Endothelial cell of umbilical vein (primary cell): ENCODE measurements at regions not wholly inside any gene's neighbourhood (a gene's known extent, or its start where the extent isn't known, plus 50 kb on each side); places are given as distances from the start of the nearest gene placed in this dataset.

Experiments
- BruUV-seq: library from RNA; stranded (reverse); fragments of 400-500 nt; replicated peaks from 2 replicates; lab custom pipeline; 2021; lab: Mats Ljungman, UMichigan
- CTCF ChIA-PET: fragments of 300-600, 350-600 bp; sonication (Branson Sonifier 250); formaldehyde crosslinking; loops from one replicate; lab custom pipeline; 2021; ENCODE audit warnings: antibody characterized with exemption, inconsistent platforms; lab: Charles Lee
- POLR2A ChIA-PET: fragments of 300-600, 350-600 bp; sonication (Branson Sonifier 250); formaldehyde crosslinking; loops from one replicate; lab custom pipeline; 2021; ENCODE audit warnings: antibody characterized with exemption, inconsistent platforms; lab: Charles Lee
- DNase-seq: peaks from one replicate; pipeline ENCODE4 v3.0.0-alpha.2; 2011; ENCODE audit warnings: low read depth, low spot score
- FAIRE-seq: peaks from 2 replicates; lab custom pipeline; 2011; peaks lifted over from hg19 to GRCh38; lab: Jason Lieb, UNC
- H2AFZ ChIP-seq: 2 replicates; pipeline ENCODE4 v1.6.0; 2012; ENCODE audit warnings: low read depth, low read length, control low read depth, inconsistent platforms
- H3K27ac ChIP-seq: 2 replicates; pipeline ENCODE4 v1.5.1; 2011; ENCODE audit warnings: low read depth, mild to moderate bottlenecking, control low read depth, low read length, moderate library complexity; ENCODE audit not compliant: insufficient read depth
- H3K27me3 ChIP-seq, 2 experiments: 2 replicates each; pipeline versions ENCODE4 v1.6.0 to v1.6.1; 2011; ENCODE audit warnings: low read length in 2 of 2, mixed read lengths in 1 of 2; ENCODE audit not compliant: control insufficient read depth in 2 of 2, insufficient read depth in 2 of 2
- H3K36me3 ChIP-seq, 2 experiments: 2 replicates in 1 of 2; 3 replicates in 1 of 2; pipeline ENCODE4 v1.5.1; 2011; ENCODE audit warnings: low read length in 2 of 2, mild to moderate bottlenecking in 1 of 2, moderate library complexity in 1 of 2; ENCODE audit not compliant: control insufficient read depth in 2 of 2, insufficient read depth in 2 of 2; ENCODE audit errors: extremely low read depth in 1 of 2
- H3K4me1 ChIP-seq: 3 replicates; pipeline ENCODE4 v1.5.1; 2011; ENCODE audit warnings: mild to moderate bottlenecking, low read length; ENCODE audit not compliant: control insufficient read depth, insufficient read depth; ENCODE audit errors: extremely low read depth
- H3K4me2 ChIP-seq: 2 replicates; pipeline ENCODE4 v1.6.1; 2011; ENCODE audit warnings: low read length, control low read depth, mixed read lengths; ENCODE audit not compliant: insufficient read depth
- H3K4me3 ChIP-seq, 3 experiments: fragments of 200-600 bp in 1 of 3; sonication (generic), shearing (Covaris generic) in 1 of 3; replicated peaks in 1 of 3; 2 replicates each; pipeline ENCODE4 v1.5.1; 2011 to 2016; ENCODE audit warnings: control low read depth in 3 of 3, low read length in 3 of 3, mild to moderate bottlenecking in 2 of 3, inconsistent platforms in 1 of 3, low read depth in 1 of 3, moderate library complexity in 1 of 3; ENCODE audit not compliant: insufficient read depth in 1 of 3
- H3K79me2 ChIP-seq: 2 replicates; pipeline ENCODE4 v1.6.0; 2012; ENCODE audit warnings: low read length, inconsistent platforms; ENCODE audit not compliant: control insufficient read depth, insufficient read depth
- H3K9ac ChIP-seq: replicated peaks from 2 replicates; pipeline ENCODE3; 2011; ENCODE audit warnings: low read length, control low read depth; ENCODE audit not compliant: insufficient read depth; ENCODE audit errors: extremely low read depth
- H3K9me1 ChIP-seq: replicated peaks from 3 replicates; pipeline ENCODE4 v1.6.0; 2011; ENCODE audit warnings: mild to moderate bottlenecking, low read length; ENCODE audit not compliant: control insufficient read depth, insufficient read depth; ENCODE audit errors: extremely low read depth
- H3K9me3 ChIP-seq: replicated peaks from 2 replicates; pipeline ENCODE4 v1.5.1; 2012; ENCODE audit warnings: low read length, inconsistent platforms; ENCODE audit not compliant: control insufficient read depth, insufficient read depth
- H4K20me1 ChIP-seq: replicated peaks from 2 replicates; pipeline ENCODE3; 2011; ENCODE audit warnings: mild to moderate bottlenecking, low read length; ENCODE audit not compliant: control insufficient read depth, insufficient read depth; ENCODE audit errors: extremely low read depth
- EZH2 ChIP-seq: IDR thresholded peaks from 2 replicates; pipeline ENCODE4 v1.6.1; 2012; ENCODE audit warnings: borderline replicate concordance, low read depth, mild to moderate bottlenecking, moderate library complexity, low read length, inconsistent platforms; ENCODE audit not compliant: severe bottlenecking
- FOS ChIP-seq: IDR thresholded peaks from 2 replicates; pipeline ENCODE4 v1.6.1; 2011; ENCODE audit warnings: mild to moderate bottlenecking, low read length, moderate library complexity, borderline replicate concordance; ENCODE audit not compliant: insufficient read depth
- GATA2 ChIP-seq: IDR thresholded peaks from 2 replicates; pipeline ENCODE4 v1.7.0; 2011; ENCODE audit warnings: low read depth, mild to moderate bottlenecking, moderate library complexity, mixed read lengths, low read length; ENCODE audit not compliant: insufficient read length, insufficient read depth
- JUN ChIP-seq: IDR thresholded peaks from 2 replicates; pipeline ENCODE4 v1.6.1; 2011; ENCODE audit warnings: borderline replicate concordance, low read depth; ENCODE audit not compliant: insufficient read length, insufficient read depth
- MAX ChIP-seq: IDR thresholded peaks from 2 replicates; pipeline ENCODE4 v1.6.1; 2011; ENCODE audit not compliant: insufficient read depth, insufficient read length
- MYC ChIP-seq: IDR thresholded peaks from one replicate; pipeline ENCODE4 v1.6.1; 2011; ENCODE audit warnings: mild to moderate bottlenecking, low read depth, low read length
- POLR2A ChIP-seq: IDR thresholded peaks from 2 replicates; pipeline ENCODE4 v1.6.1; 2012; ENCODE audit warnings: low read depth, mild to moderate bottlenecking, control low read depth, low read length
- POLR2AphosphoS5 ChIP-seq: IDR thresholded peaks from 2 replicates; pipeline ENCODE4 v1.6.1; 2012; ENCODE audit warnings: low read depth, mild to moderate bottlenecking, control low read depth, low read length, moderate library complexity; ENCODE audit not compliant: insufficient read depth
- dilution Hi-C: fragments of 300-500 bp; cut with MboI; formaldehyde crosslinking; loops from one replicate; pipeline ENCODE4 v1.15.0; 2019; ENCODE audit warnings: low sequenced_read_pairs; ENCODE audit not compliant: extremely low pct_ligation_motif_present
- intact Hi-C: fragments of 100-400 bp; cut with micrococcal nuclease; formaldehyde crosslinking; loops from one replicate; pipeline ENCODE4 v1.10.0; 2022
- TF ChIP-seq, protein P1 (sequence below), 2 donors: IDR thresholded peaks; 1 replicate in 1 of 2; 2 replicates in 1 of 2; pipeline ENCODE4 v1.5.1; 2011; ENCODE audit warnings: low read length in 2 of 2, mild to moderate bottlenecking in 2 of 2, moderate library complexity in 2 of 2, control low read depth in 1 of 2, inconsistent platforms in 1 of 2, low read depth in 1 of 2; ENCODE audit not compliant: insufficient read depth in 1 of 2; ENCODE audit errors: extremely low read depth in 1 of 2

GRCh38 chr17:73956595-73957465 lies 246.6 kb upstream of the RPL38 start:
- H3K9ac ChIP-seq: no peak overlapping the region
- DNase-seq: no peak
- no peak for TF ChIP-seq POLR2AphosphoS5
- TF ChIP-seq EZH2: no peak
- TF ChIP-seq POLR2A: no peak
- TF ChIP-seq GATA2: no peak
- H3K4me2 ChIP-seq: no peak overlapping the region
- H3K79me2 ChIP-seq: no peaks in the 10 kb centered on the region
- no peak overlapping the region for H2AFZ ChIP-seq
- H3K27ac ChIP-seq: no peak overlapping the region
- no peaks in the 10 kb centered on the region for H3K4me1 ChIP-seq
- H3K27me3 ChIP-seq: no peaks in the 10 kb centered on the region
- ChIA-PET CTCF (no interaction called here), POLR2A (no interaction called here)
- H4K20me1 ChIP-seq: no peaks in the 10 kb centered on the region
- no peaks in the 10 kb centered on the region for H3K9me1 ChIP-seq
- no peaks in the 10 kb centered on the region for H3K36me3 ChIP-seq
- no peaks in the 10 kb centered on the region for H3K9me3 ChIP-seq
- dilution Hi-C loops: no loop called here
- FAIRE-seq: no peak
- BruUV-seq: no TSS peak
- no peak overlapping the region for H3K4me3 ChIP-seq
- intact Hi-C loops: loop anchor here (5.0 kb wide), 1 partner anchor 530 kb away; no protein-coding TSS in a partner anchor

DNA sequence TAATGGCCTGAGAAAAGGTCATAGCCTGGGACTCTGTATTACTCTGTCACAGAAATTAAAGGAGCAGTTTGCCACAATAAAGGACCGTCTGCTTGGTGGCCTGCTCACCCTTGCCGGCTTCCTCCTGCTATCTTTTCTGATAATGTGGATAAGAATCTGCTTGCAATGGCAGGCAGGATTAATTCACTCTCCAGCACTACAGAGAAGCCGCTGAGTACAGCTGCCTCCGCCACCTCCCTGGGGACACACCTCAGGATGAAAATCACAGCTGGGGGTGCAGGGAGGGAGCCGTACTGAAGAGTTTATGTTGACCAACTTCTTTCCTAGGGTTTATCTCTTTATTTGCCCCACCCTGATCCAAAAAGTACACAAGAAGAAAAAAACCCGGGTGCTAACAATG lies 245.9 kb upstream of the RPL38 start:
- no peak overlapping the region for H3K27ac ChIP-seq
- TF ChIP-seq POLR2A: no peak
- TF ChIP-seq GATA2: no peak
- TF ChIP-seq MAX: no peak
- no peak for TF ChIP-seq MYC
- TF ChIP-seq POLR2AphosphoS5: no peak
- TF ChIP-seq FOS: no peak
- TF ChIP-seq, protein P1, sequence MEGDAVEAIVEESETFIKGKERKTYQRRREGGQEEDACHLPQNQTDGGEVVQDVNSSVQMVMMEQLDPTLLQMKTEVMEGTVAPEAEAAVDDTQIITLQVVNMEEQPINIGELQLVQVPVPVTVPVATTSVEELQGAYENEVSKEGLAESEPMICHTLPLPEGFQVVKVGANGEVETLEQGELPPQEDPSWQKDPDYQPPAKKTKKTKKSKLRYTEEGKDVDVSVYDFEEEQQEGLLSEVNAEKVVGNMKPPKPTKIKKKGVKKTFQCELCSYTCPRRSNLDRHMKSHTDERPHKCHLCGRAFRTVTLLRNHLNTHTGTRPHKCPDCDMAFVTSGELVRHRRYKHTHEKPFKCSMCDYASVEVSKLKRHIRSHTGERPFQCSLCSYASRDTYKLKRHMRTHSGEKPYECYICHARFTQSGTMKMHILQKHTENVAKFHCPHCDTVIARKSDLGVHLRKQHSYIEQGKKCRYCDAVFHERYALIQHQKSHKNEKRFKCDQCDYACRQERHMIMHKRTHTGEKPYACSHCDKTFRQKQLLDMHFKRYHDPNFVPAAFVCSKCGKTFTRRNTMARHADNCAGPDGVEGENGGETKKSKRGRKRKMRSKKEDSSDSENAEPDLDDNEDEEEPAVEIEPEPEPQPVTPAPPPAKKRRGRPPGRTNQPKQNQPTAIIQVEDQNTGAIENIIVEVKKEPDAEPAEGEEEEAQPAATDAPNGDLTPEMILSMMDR (IDR thresholded peaks at IDR 0.05; ENCODE audit: extremely low read depth in 1 of 2, insufficient read depth in 1 of 2, low read depth in 1 of 2, low read length in 2 of 2): no peak
- no peak for TF ChIP-seq EZH2
- TF ChIP-seq JUN: no peak
- no peak overlapping the region for H3K4me2 ChIP-seq
- H3K9me3 ChIP-seq: no peaks in the 10 kb centered on the region
- no peaks in the 10 kb centered on the region for H4K20me1 ChIP-seq
- H3K27me3 ChIP-seq: no peaks in the 10 kb centered on the region
- no peaks in the 10 kb centered on the region for H3K36me3 ChIP-seq
- ChIA-PET POLR2A (no interaction called here), CTCF (no interaction called here)
- DNase-seq (no peak), FAIRE-seq (no peak)
- no peak overlapping the region for H2AFZ ChIP-seq
- dilution Hi-C loops (no loop called here), intact Hi-C loops (loop anchor here (5.0 kb wide), 1 partner anchor 530 kb away; no protein-coding TSS in a partner anchor)
- no peaks in the 10 kb centered on the region for H3K4me1 ChIP-seq
- BruUV-seq: no TSS peak
- H3K79me2 ChIP-seq: no peaks in the 10 kb centered on the region
- no peak overlapping the region for H3K9ac ChIP-seq
- no peaks in the 10 kb centered on the region for H3K9me1 ChIP-seq
- no peak overlapping the region for H3K4me3 ChIP-seq
